Karpas-422 (cell line): ENCODE measurements at regions not wholly inside any gene's neighbourhood (a gene's known extent, or its start where the extent isn't known, plus 50 kb on each side); places are given as distances from the start of the nearest gene placed in this dataset.
"Not testable (repeated sequence)": the region's sequence is repeated elsewhere in the genome, so short reads cannot be mapped to it uniquely, and the experiment has no call there.

Source experiments
- DNase-seq: peaks from one replicate; pipeline ENCODE4 v3.0.0-alpha.2; 2015
- H2AFZ ChIP-seq: fragments of 200-600 bp; sonication (generic); 2 replicates; pipeline ENCODE4 v1.6.1; 2014; ENCODE audit warnings: antibody characterized with exemption, low read length, mixed read lengths
- H3K27ac ChIP-seq: fragments of 200-600 bp; sonication (generic); 2 replicates; pipeline ENCODE4 v1.5.1; 2014; ENCODE audit warnings: mild to moderate bottlenecking, low read length, moderate library complexity
- H3K27me3 ChIP-seq: fragments of 200-600 bp; sonication (generic); 2 replicates; pipeline ENCODE4 v1.6.1; 2014; ENCODE audit warnings: low read length, mixed read lengths
- H3K36me3 ChIP-seq: fragments of 200-600 bp; sonication (generic); 2 replicates; pipeline ENCODE4 v1.6.1; 2014; ENCODE audit warnings: low read length, mixed read lengths; ENCODE audit not compliant: insufficient read depth
- H3K4me1 ChIP-seq: fragments of 200-600 bp; sonication (generic); 2 replicates; pipeline ENCODE4 v1.6.1; 2014; ENCODE audit warnings: mild to moderate bottlenecking, low read length, mixed read lengths
- H3K4me2 ChIP-seq: fragments of 200-600 bp; sonication (generic); 2 replicates; pipeline ENCODE4 v1.6.1; 2014; ENCODE audit warnings: low read length, low read depth, mild to moderate bottlenecking; ENCODE audit not compliant: poor library complexity, severe bottlenecking
- H3K4me3 ChIP-seq: fragments of 200-600 bp; sonication (generic); 2 replicates; pipeline ENCODE4 v1.5.1; 2014; ENCODE audit warnings: mild to moderate bottlenecking, antibody characterized with exemption, low read length, mixed read lengths
- H3K79me2 ChIP-seq: fragments of 200-600 bp; sonication (generic); 2 replicates; pipeline ENCODE4 v1.6.1; 2014; ENCODE audit warnings: mild to moderate bottlenecking, low read length, mixed read lengths
- H3K9ac ChIP-seq: fragments of 200-600 bp; sonication (generic); 2 replicates; pipeline ENCODE4 v1.6.0; 2014; ENCODE audit warnings: low read length
- H3K9me2 ChIP-seq: fragments of 200-600 bp; sonication (generic), shearing (Covaris generic); replicated peaks from 2 replicates; pipeline ENCODE4 v1.6.0; 2014; ENCODE audit warnings: mild to moderate bottlenecking, low read length, moderate library complexity; ENCODE audit not compliant: insufficient read depth
- H3K9me3 ChIP-seq: fragments of 300-700, 200-600 bp; sonication (generic); 2 replicates; pipeline ENCODE4 v1.6.1; 2014; ENCODE audit warnings: low read length, mixed read lengths
- H4K20me1 ChIP-seq: fragments of 200-600 bp; sonication (generic); 2 replicates; pipeline ENCODE4 v1.6.1; 2014; ENCODE audit warnings: mild to moderate bottlenecking, antibody characterized with exemption, low read length, low read depth; ENCODE audit not compliant: insufficient read depth

DNA sequence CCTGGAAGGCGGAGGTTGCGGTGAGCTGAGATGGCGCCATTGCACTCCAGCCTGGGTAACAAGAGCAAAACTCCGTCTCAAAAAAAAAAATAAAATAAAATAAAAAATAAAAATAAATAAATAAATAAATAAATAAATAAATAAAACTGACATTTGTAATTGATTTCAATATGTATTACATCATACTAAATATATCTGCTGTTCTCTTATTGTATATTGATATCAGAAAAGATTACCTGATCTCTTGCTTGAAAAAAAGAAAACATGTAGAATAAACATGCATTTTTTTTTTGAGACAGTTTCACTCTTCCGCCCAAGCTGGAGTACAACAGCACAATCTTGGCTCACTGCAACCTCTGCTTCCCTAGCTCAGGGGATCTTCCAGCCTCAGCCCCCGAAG is 81.0 kb upstream of the JARID2 start:
- DNase-seq, H4K20me1 ChIP-seq, H3K27ac ChIP-seq, H3K9me3 ChIP-seq, H3K79me2 ChIP-seq, H2AFZ ChIP-seq, H3K27me3 ChIP-seq, H3K9ac ChIP-seq, H3K36me3 ChIP-seq, H3K4me2 ChIP-seq, H3K9me2 ChIP-seq, H3K4me1 ChIP-seq, H3K4me3 ChIP-seq: not testable (repeated sequence)

DNA sequence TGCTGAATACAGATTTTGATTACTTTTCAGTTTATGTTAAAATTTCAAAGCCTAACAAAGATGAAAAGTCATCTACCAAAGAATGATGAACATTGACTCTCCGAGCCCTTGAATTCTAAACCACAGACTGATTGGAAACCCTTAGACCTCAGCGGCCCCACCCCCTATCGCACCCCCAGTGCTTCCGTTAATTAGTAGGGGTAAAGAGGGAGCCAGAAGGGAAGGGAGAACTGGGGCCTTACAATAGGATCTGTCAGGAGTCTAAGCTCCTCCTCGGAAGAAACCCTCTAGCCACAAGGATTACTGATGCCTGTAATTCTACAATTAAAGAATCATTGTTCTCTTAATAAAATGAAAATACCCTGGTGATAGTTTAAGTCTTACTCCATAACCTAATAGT is 79.7 kb upstream of the JARID2 start:
- Histone ChIP-seq H2AFZ (no peak overlapping the region), H3K4me2 (no peak overlapping the region), H3K27me3 (no peaks in the 10 kb centered on the region), H3K27ac (no peak overlapping the region), H3K36me3 (no peaks in the 10 kb centered on the region), H3K4me3 (no peak overlapping the region), H4K20me1 (no peaks in the 10 kb centered on the region), H3K4me1 (no peaks in the 10 kb centered on the region), H3K9ac (no peak overlapping the region), H3K79me2 (no peaks in the 10 kb centered on the region), H3K9me3 (no peaks in the 10 kb centered on the region), H3K9me2 (no peaks in the 10 kb centered on the region)
- no peak for DNase-seq

GRCh38 chr6:15170126-15170525 is 75.7 kb upstream of the JARID2 start:
- Histone ChIP-seq H3K4me2 (no peak overlapping the region), H3K36me3 (no peaks in the 10 kb centered on the region), H3K9ac (no peak overlapping the region), H4K20me1 (no peaks in the 10 kb centered on the region), H3K79me2 (no peaks in the 10 kb centered on the region), H2AFZ (no peak overlapping the region), H3K9me3 (no peaks in the 10 kb centered on the region), H3K27me3 (no peaks in the 10 kb centered on the region), H3K27ac (no peak overlapping the region), H3K4me1 (no peaks in the 10 kb centered on the region), H3K9me2 (no peaks in the 10 kb centered on the region), H3K4me3 (no peak overlapping the region)
- DNase-seq: no peak

GRCh38 chr6:15171026-15171425 is 74.8 kb upstream of the JARID2 start:
- Histone ChIP-seq H3K4me2 (no peak overlapping the region), H3K27ac (no peak overlapping the region), H3K27me3 (no peaks in the 10 kb centered on the region), H3K4me1 (no peaks in the 10 kb centered on the region), H3K9me3 (no peaks in the 10 kb centered on the region), H2AFZ (no peak overlapping the region), H3K79me2 (no peaks in the 10 kb centered on the region), H3K36me3 (no peaks in the 10 kb centered on the region), H3K4me3 (no peak overlapping the region), H4K20me1 (no peaks in the 10 kb centered on the region), H3K9ac (no peak overlapping the region), H3K9me2 (no peaks in the 10 kb centered on the region)
- DNase-seq: no peak

- H3K9ac ChIP-seq: no peak overlapping the region
- no peak overlapping the region for H2AFZ ChIP-seq
- H4K20me1 ChIP-seq: no peaks in the 10 kb centered on the region
These were observed 69.0 kb upstream of the JARID2 start for GRCh38 chr6:15176816-15177370.

GRCh38 chr6:15183979-15184378 is 61.9 kb upstream of the JARID2 start:
- no peaks in the 10 kb centered on the region for H4K20me1 ChIP-seq
- H3K9me3 ChIP-seq: no peaks in the 10 kb centered on the region
- H2AFZ ChIP-seq: no peak overlapping the region
- no peak for DNase-seq
- no peaks in the 10 kb centered on the region for H3K36me3 ChIP-seq
- H3K4me2 ChIP-seq: no peak overlapping the region
- H3K27ac ChIP-seq: no peak overlapping the region
- H3K27me3 ChIP-seq: no peaks in the 10 kb centered on the region
- H3K79me2 ChIP-seq: no peaks in the 10 kb centered on the region
- H3K9ac ChIP-seq: no peak overlapping the region
- no peak overlapping the region for H3K4me3 ChIP-seq
- no peaks in the 10 kb centered on the region for H3K4me1 ChIP-seq
- no peaks in the 10 kb centered on the region for H3K9me2 ChIP-seq

More at GRCh38 chr6:15176816-15177370, 69.0 kb upstream of the JARID2 start:
- H3K4me1 ChIP-seq: no peaks in the 10 kb centered on the region
- H3K9me2 ChIP-seq: no peaks in the 10 kb centered on the region
- H3K27ac ChIP-seq: no peak overlapping the region
- no peak overlapping the region for H3K4me2 ChIP-seq
- H3K27me3 ChIP-seq: no peaks in the 10 kb centered on the region
- no peaks in the 10 kb centered on the region for H3K36me3 ChIP-seq
- no peak for DNase-seq
- no peak overlapping the region for H3K4me3 ChIP-seq
- H3K9me3 ChIP-seq: no peaks in the 10 kb centered on the region
- H3K79me2 ChIP-seq: no peaks in the 10 kb centered on the region

DNA sequence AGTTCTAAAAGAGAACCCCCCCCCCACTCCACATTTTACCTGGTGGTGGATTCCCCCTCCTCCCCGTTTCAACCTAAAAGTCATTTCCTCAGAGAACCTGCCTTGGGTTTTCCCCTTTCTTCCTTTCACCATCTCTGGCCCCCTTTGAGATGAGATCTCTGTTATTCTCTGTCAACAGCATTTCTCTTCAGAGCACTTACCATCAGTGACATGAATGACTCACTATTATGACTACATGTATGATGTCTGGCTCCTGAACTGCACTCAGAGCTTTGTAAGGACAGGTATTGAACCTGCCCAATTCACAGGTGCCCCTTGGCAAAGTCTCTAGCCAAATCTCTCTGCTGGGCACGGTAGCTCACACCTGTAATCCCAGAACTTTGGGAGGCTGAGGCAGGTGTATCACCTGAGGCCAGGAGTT is 61.4 kb upstream of the JARID2 start:
- Histone ChIP-seq H3K36me3 (no peaks in the 10 kb centered on the region), H3K9ac (no peak overlapping the region), H3K4me1 (no peaks in the 10 kb centered on the region), H4K20me1 (no peaks in the 10 kb centered on the region), H2AFZ (no peak overlapping the region), H3K9me2 (no peaks in the 10 kb centered on the region), H3K27me3 (no peaks in the 10 kb centered on the region), H3K4me2 (no peak overlapping the region), H3K4me3 (no peak overlapping the region), H3K9me3 (no peaks in the 10 kb centered on the region), H3K27ac (no peak overlapping the region), H3K79me2 (no peaks in the 10 kb centered on the region)
- no peak for DNase-seq

DNA sequence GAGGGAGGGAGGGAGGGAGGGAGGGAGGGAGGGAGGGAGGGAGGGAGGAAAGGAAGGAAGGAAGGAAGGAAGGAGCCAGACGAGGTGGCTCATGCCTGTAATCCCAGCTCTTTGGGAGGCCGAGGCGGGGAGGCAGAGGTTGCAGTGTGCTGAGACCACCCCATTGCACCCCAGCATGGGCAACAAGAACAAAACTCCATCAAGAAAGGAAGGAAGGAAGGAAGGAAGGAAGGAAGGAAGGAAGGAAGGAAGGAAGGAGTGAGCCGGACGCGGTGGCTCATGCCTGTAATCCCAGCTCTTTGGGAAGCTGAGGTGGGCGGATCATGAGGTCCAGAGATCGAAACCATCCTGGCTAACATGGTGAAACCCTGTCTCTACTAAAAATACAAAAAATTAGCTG is 60.8 kb upstream of the JARID2 start:
- not testable (repeated sequence) for H4K20me1 ChIP-seq, DNase-seq, H3K4me3 ChIP-seq, H3K4me2 ChIP-seq, H3K27ac ChIP-seq, H3K27me3 ChIP-seq, H3K4me1 ChIP-seq, H3K36me3 ChIP-seq, H3K9me2 ChIP-seq, H2AFZ ChIP-seq, H3K9ac ChIP-seq, H3K9me3 ChIP-seq, H3K79me2 ChIP-seq

DNA sequence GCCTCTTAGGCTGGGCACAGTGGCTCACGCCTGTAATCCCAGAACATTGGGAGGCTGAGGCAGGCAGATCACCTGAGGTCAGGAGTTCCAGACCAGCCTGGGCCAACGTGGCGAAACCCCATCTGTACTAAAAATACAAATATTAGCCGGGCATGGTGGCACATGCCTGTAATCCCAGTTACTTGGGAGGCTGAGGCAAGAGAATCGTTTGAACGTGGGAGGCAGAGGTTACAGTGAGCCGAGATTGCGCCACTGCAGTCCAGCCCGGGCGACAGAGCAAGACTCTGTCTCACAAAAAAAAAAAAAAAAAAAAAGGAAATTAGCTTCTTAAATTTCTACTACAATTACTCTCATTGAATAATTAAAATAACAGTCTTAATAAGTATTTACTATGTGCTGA is 52.4 kb upstream of the JARID2 start:
- H3K4me2 ChIP-seq: not testable (repeated sequence)

More for the DNA sequence above, 52.4 kb upstream of the JARID2 start:
- H3K9ac ChIP-seq, H3K4me1 ChIP-seq, H3K9me2 ChIP-seq, H3K4me3 ChIP-seq, H3K27ac ChIP-seq, H3K36me3 ChIP-seq, H3K79me2 ChIP-seq, H4K20me1 ChIP-seq, H2AFZ ChIP-seq, DNase-seq, H3K9me3 ChIP-seq, H3K27me3 ChIP-seq: not testable (repeated sequence)
